GM23338 (cell line): ENCODE measurements at regions not wholly inside any gene's neighbourhood (a gene's known extent, or its start where the extent isn't known, plus 50 kb on each side); places are given as distances from the start of the nearest gene placed in this dataset.

Experiments used
- ATAC-seq: fragments of 200-7000 bp; cut with Tn5 transposase; 3 replicates; pipeline ENCODE4 v1.9.1; 2020
- DNase-seq: peaks from one replicate; pipeline ENCODE4 v3.0.0-alpha.2; 2015; ENCODE audit warnings: low spot score
- H2AFZ ChIP-seq: fragments of 200-600 bp; sonication (generic); 2 replicates; pipeline ENCODE4 v1.8.0; 2016; ENCODE audit warnings: antibody characterized with exemption, mild to moderate bottlenecking, moderate library complexity
- H3F3A ChIP-seq: fragments of 200-600 bp; sonication (generic); replicated peaks from 2 replicates; pipeline ENCODE4 v1.8.0; 2017; ENCODE audit warnings: antibody characterized with exemption, mixed run types, low read depth
- H3K27ac ChIP-seq: fragments of 200-600 bp; sonication (generic); 2 replicates; pipeline ENCODE4 v1.6.1; 2016; ENCODE audit warnings: low read depth
- H3K27me3 ChIP-seq: fragments of 200-600 bp; sonication (generic); 2 replicates; pipeline ENCODE4 v1.8.0; 2016; ENCODE audit warnings: mild to moderate bottlenecking, mixed run types, moderate library complexity; ENCODE audit not compliant: insufficient read depth
- H3K36me3 ChIP-seq: fragments of 200-600 bp; sonication (generic); 2 replicates; pipeline ENCODE4 v1.8.0; 2016; ENCODE audit warnings: mild to moderate bottlenecking; ENCODE audit not compliant: insufficient read depth
- H3K4me1 ChIP-seq: fragments of 200-600 bp; sonication (generic); 2 replicates; pipeline ENCODE4 v1.8.0; 2016; ENCODE audit warnings: mild to moderate bottlenecking, moderate library complexity; ENCODE audit not compliant: insufficient read depth
- H3K4me2 ChIP-seq: fragments of 200-600 bp; sonication (generic); 2 replicates; pipeline ENCODE4 v1.7.1; 2017; ENCODE audit warnings: mixed run types
- H3K4me3 ChIP-seq: fragments of 200-600 bp; sonication (generic); 2 replicates; pipeline ENCODE4 v1.6.1; 2016; ENCODE audit warnings: mixed run types
- H3K79me2 ChIP-seq: fragments of 200-600 bp; sonication (generic); replicated peaks from 2 replicates; pipeline ENCODE4 v1.8.0; 2017; ENCODE audit warnings: mild to moderate bottlenecking; ENCODE audit not compliant: insufficient read depth
- H3K9me2 ChIP-seq: fragments of 200-600 bp; sonication (generic); 2 replicates; pipeline ENCODE4 v1.8.0; 2017; ENCODE audit not compliant: insufficient read depth
- H4K20me1 ChIP-seq: fragments of 200-600 bp; sonication (generic); replicated peaks from 2 replicates; pipeline ENCODE4 v1.8.0; 2017; ENCODE audit warnings: mild to moderate bottlenecking; ENCODE audit not compliant: insufficient read depth
- H3K27ac Mint-ChIP-seq: 2 replicates; pipeline ENCODE4 v1.8.0; 2020; ENCODE audit warnings: inconsistent platforms, mild to moderate bottlenecking, moderate library complexity, mixed read lengths
- H3K27me3 Mint-ChIP-seq: 3 replicates; pipeline ENCODE4 v1.8.0; 2022; ENCODE audit warnings: low read depth, mild to moderate bottlenecking, moderate library complexity, mixed read lengths, inconsistent platforms; ENCODE audit not compliant: insufficient read depth, poor library complexity
- H3K36me3 Mint-ChIP-seq: 3 replicates; pipeline ENCODE4 v1.8.0; 2021; ENCODE audit warnings: low read depth, mild to moderate bottlenecking, inconsistent platforms, moderate library complexity, mixed read lengths
- H3K4me1 Mint-ChIP-seq: 3 replicates; pipeline ENCODE4 v1.8.0; 2020; ENCODE audit warnings: mild to moderate bottlenecking, inconsistent platforms, mixed read lengths
- H3K4me3 Mint-ChIP-seq: 3 replicates; pipeline ENCODE4 v1.8.0; 2021; ENCODE audit warnings: moderate library complexity, mild to moderate bottlenecking, inconsistent platforms, mixed read lengths
- H3K9me3 Mint-ChIP-seq: 3 replicates; pipeline ENCODE4 v1.8.0; 2020; ENCODE audit warnings: moderate library complexity, mild to moderate bottlenecking, inconsistent platforms, mixed read lengths
- ETS1 ChIP-seq: IDR thresholded peaks from 2 replicates; pipeline ENCODE4 v1.6.1; 2016; ENCODE audit warnings: antibody characterized with exemption
- EZH2phosphoT487 ChIP-seq: fragments of 200-600 bp; sonication (generic); IDR thresholded peaks from one replicate; pipeline ENCODE4 v1.8.1; 2018; ENCODE audit warnings: antibody characterized with exemption; ENCODE audit not compliant: unreplicated experiment
- NANOG ChIP-seq: IDR thresholded peaks from 2 replicates; pipeline ENCODE4 v1.6.1; 2016; ENCODE audit warnings: antibody characterized with exemption, borderline replicate concordance
- REST ChIP-seq: IDR thresholded peaks from one replicate; pipeline ENCODE4 v1.6.1; 2018; ENCODE audit warnings: antibody characterized with exemption; ENCODE audit not compliant: unreplicated experiment
- ZNF114 ChIP-seq: fragments of 250-450 bp; sonication (Bioruptor Pico); IDR thresholded peaks from 2 replicates; pipeline ENCODE4 v1.5.0; 2020; ENCODE audit warnings: mild to moderate bottlenecking, moderate library complexity
- ZNF331 ChIP-seq: fragments of 250-450 bp; sonication (Bioruptor Pico); IDR thresholded peaks from 2 replicates; pipeline ENCODE4 v1.5.0; 2020; ENCODE audit warnings: low read depth, mild to moderate bottlenecking, moderate library complexity
- ZNF462 ChIP-seq: fragments of 250-450 bp; sonication (Bioruptor Pico); IDR thresholded peaks from 2 replicates; pipeline ENCODE4 v1.5.0; 2020; ENCODE audit warnings: mild to moderate bottlenecking, moderate library complexity

- DNase-seq = no peak
- Histone ChIP-seq H3K27me3 (no peaks in the 10 kb centered on the region), H3K9me2 (no peaks in the 10 kb centered on the region), H4K20me1 (no peaks in the 10 kb centered on the region), H3K36me3 (no peaks in the 10 kb centered on the region), H3F3A (no peaks in the 10 kb centered on the region), H3K4me2 (no peak overlapping the region), H3K4me1 (peaks cover 7% of the 10 kb centered on the region), H3K27ac (no peak overlapping the region), H3K4me3 (no peak overlapping the region), H3K79me2 (no peaks in the 10 kb centered on the region), H2AFZ (no peak overlapping the region)
- Mint-ChIP-seq H3K4me1 (peaks cover 19% of the 10 kb centered on the region; the same call in 2 of the 3 replicates), H3K4me3 (no peak overlapping the region), H3K27me3 (peaks cover 6% of the 10 kb centered on the region), H3K36me3 (no peaks in the 10 kb centered on the region; the same call in 2 of the 3 replicates), H3K27ac (no peak overlapping the region), H3K9me3 (peaks cover 5% of the 10 kb centered on the region; the same call in 2 of the 3 replicates)
- ATAC-seq = no peak
- no peak for TF ChIP-seq ZNF331 (CRISPR knock-in tag)
Measured at GRCh38 chr1:30160999-30161689, 562.2 kb downstream of the MATN1 start.

- peaks cover 4% of the 10 kb centered on the region for H3K27me3 Mint-ChIP-seq
- peaks cover 23% of the 10 kb centered on the region for H3K9me3 Mint-ChIP-seq
- no peak overlapping the region for H3K4me3 Mint-ChIP-seq
- DNase-seq = no peak
- H2AFZ ChIP-seq = no peak overlapping the region
- H3K4me3 ChIP-seq = no peak overlapping the region
- no peaks in the 10 kb centered on the region for H4K20me1 ChIP-seq
- no peaks in the 10 kb centered on the region for H3K9me2 ChIP-seq
- 0 out of 2 replicates have a peak, but pooled peaks cover 4% of the 10 kb centered on the region for H3K36me3 ChIP-seq
- H3K27ac ChIP-seq = no peak overlapping the region
- peaks cover 19% of the 10 kb centered on the region; the same call in 2 of the 3 replicates for H3K4me1 Mint-ChIP-seq
- no peaks in the 10 kb centered on the region for H3K79me2 ChIP-seq
- H3K4me1 ChIP-seq = peaks cover 12% of the 10 kb centered on the region
- H3F3A ChIP-seq = no peaks in the 10 kb centered on the region
- H3K27ac Mint-ChIP-seq = peak overlapping the region; percentile 72; the same call in 1 of the 2 replicates
- H3K4me2 ChIP-seq = no peak overlapping the region
- TF ChIP-seq ZNF114 (CRISPR knock-in tag) (no peak), REST (no peak), ZNF462 (no peak), NANOG (no peak), EZH2phosphoT487 (no peak), ZNF331 (CRISPR knock-in tag) (no peak), ETS1 (no peak)
- H3K36me3 Mint-ChIP-seq = peaks cover 9% of the 10 kb centered on the region; the same call in 2 of the 3 replicates
- no peaks in the 10 kb centered on the region for H3K27me3 ChIP-seq
- ATAC-seq = no peak
Measured at GRCh38 chr1:30159015-30159414, 564.4 kb downstream of the MATN1 start.
